NCI-H2171 treated with DMSO at 0.1 percent for 48 hours (cell line): ENCODE measurements at regions not wholly inside any gene's neighbourhood (a gene's known extent, or its start where the extent isn't known, plus 50 kb on each side); places are given as distances from the start of the nearest gene placed in this dataset.

ENCODE experiments used
- DNase-seq: peaks from one replicate; lab custom pipeline; 2025; lab: John Stamatoyannopoulos, UW

DNA sequence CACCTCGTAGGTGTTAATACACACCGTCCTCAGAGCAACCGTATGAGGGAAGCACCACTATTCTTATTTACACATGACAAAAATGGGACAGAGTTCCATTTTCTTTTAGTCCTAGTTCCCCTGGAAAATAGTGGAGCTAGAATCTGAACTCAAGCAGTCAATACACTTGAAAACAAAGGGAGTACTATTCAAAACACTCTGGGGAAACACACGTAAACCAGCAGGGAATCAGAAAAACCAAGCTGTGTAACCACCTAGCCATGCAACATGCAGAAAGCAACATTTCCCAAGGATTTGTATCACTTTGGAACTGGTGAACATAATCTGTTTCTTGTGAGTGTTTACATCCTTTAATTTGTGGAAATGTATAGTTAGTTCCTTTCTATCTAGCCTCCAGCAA, 208.2 kb downstream of the UBE2E3 start:
- peak; percentile 30 for DNase-seq

DNA sequence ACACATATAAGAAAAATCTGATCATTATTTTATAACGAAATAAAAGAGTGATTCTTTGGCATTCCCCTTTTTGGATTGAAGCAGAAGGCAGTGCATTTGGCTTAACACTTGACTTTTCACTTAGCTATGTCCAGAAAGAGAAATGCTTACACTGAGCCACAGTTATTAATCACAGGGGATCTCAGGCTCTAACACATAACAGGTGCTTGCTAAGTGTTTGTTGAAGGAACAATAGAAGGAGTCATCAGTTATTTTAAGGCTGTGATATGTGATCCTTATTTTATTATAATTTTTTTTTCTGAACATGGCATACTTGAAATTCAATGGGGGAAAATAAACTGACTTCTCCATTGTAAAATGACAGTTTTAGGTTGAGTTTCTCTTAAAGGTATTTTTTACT, 209.5 kb downstream of the UBE2E3 start:
- peak; percentile 34 for DNase-seq

DNA sequence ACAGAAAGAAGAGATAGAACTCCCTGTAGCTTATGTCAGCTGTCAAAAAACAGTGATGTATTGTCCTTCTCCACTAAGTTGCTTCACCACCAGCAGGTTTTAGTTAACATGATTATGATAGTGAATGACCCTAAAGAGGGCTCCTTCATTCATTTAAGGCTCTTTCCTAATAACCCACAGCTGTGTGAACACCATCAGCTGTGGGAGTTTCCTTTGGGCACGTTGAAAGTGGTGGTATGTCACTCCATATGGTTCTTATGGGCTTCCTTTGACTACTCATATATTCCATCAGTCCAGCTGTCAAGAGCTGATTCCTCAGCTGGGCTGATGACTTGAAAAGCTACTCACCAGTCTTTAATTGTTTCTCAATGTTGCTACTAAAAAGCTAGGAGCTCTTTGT, 210.3 kb downstream of the UBE2E3 start:
- DNase-seq: peak; percentile 62

DNA sequence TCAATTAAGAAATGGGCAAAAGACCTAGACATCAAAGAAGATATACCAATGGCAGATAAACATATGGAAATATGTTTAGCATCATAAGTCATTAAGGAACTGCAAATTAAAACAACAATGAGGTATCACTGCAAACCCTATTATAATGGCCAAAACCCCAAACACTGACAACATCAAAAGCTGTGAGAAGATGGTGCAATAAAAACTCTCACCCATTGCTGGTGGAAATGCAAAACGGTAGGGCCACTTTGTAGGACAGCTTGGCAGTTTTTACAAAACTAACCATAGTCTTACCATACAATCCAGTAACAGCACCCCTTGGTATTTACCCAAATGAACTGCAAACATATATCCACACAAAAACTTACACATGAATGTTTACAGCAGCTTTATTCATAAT, 213.1 kb downstream of the UBE2E3 start:
- DNase-seq: no peak

DNA sequence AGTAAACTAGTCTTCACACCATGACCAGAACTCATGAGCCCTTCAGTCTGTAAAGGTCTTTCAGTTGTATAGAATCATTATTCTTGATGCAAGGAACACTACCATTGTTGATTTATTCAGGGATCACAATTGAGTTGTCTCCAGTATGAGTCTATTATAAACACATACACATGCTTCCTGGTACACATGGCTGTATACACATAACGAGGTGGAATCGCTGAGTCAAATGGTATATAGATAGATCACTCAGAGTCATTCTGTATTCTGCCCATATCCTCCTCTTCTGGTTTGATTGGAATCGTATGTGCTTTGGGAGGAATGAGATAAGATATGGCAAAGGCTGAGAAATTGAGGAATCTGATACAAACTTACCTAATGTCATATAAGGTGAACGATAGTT, 216.0 kb downstream of the UBE2E3 start:
- DNase-seq: no peak

DNA sequence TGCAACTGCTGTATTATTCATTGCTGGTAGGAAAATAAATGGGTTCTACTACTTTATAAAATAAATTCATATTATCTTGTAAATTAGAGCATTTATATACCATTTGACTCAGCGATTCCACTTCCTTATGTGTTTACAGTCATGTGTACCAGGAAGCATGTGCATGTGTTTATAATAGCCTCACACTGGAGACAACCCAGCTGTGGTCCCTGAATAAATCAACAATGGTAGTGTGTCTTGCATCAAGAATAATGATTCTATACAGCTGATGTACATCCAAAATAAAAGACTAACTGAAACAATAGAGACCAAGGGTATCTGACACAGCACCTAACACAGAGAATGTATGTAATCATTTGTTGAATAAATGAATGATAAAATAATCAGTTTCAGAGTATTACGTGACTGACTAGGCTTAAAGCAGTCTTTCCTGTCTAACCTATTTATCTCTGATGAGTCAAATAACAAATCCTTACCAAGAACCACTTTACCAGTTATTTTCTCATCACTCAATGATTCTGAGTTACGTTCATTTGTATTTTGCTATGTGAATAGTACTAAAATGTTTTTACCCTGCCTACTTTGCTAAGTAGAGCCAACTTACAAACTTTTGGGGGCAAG, 216.8 kb downstream of the UBE2E3 start:
- DNase-seq: no peak

DNA sequence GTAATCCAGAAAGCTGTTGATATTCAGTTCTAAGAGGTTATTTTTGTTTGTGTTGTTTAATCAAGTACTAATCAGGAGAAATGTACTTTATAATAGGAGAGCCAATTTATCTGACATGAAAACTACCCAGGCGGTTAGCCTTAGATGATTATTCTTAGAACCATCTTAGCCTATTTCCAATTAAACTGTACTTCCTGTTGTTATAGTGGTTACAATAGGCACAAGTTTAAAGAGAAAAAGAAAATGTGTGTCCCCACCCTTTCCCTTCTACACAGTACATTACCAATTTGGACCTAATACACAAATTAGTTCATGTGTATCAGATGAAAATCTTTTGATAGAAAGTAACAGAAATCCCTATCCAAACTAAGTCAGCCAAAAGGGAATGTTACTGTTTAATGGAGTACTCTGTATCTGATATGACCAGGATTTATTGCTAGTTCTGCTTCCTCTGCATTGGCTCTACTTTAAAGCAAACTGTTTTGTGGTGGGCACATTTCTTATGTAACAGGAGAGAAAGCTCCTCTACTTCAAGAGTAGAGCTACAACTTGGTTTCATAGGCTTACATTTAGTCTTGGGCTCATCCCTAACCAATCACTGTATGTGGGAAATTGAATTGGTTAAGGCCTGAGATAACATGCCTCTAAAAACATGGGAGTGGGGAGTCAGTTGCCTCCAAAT, 217.9 kb downstream of the UBE2E3 start:
- DNase-seq: no peak

DNA sequence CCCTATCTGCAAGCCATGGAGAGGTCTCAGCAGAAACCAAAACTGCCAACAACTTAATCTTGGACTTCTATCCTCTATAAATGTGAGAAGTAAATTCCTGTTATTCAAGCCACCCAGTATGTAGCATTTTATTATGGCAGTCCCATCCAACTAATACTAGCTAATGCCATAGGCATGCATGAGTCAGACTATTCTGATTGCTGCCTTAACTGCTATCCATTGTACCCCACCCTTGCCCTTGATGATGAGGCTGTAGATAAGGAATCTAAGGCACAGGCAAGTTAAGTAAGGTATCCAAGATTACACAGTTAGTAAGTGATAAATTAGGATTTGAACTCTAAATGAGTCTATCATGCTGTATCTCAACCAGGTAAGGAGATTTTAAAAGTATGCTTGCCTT, 223.0 kb downstream of the UBE2E3 start:
- no peak for DNase-seq

DNA sequence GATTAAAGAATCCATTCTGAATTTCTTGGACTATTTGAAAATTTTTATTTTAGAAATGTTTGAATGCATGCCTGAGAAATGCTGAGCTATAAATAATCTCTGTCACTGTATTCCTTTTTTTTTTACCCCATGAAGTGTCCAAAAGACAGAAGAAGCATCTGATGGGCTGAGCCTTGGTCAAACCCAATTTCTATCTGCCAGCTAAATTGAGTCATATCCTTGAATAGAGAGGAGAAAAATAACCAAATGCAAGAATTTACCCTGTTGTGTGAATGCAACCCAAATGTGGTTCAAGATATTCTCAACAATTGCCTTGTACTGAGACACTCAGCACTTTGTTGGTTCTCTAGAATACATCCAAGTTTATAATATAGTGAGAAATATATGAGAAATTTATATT, 223.5 kb downstream of the UBE2E3 start:
- no peak for DNase-seq

DNA sequence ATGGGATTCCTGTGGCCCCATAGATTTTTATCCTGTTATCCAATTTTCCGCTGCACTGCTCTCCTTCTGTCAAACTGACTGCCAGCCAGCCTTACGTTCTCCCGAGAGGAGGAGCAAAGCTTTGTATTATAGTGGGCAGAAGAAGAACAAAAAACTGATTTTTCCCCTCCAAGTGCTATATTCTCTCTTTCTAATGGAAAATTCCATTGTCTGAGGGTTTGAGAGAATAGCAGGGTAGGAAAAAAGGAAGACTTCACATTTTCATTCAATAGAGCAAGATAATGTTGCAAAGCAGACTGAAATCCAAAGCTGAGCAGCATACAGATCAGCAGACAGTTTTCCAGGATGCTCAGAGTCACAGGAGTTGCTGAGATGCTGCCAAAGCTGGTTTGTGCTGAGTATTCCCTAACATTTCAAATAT, 238.0 kb downstream of the UBE2E3 start:
- peak; percentile 68 for DNase-seq

DNA sequence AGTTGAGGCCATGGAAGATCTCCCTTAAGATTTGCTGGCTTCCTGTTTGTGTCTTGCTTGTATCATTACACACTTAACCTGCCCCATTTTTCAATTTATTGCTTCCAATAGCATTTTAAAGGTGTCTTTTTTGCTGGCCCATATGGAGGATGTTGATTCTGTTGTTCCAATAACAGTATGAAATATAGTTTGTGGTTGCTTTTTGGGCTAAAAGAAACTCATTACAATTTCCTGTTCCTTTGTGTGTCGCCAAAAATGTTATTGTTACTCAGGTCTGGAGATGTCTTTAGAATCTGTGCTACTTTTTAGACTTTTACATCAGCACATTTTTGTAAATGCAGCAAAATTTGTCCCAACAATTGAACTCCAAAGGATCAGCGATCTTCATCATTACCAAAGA, 234.0 kb upstream of the ITGA4 start:
- DNase-seq: no peak

DNA sequence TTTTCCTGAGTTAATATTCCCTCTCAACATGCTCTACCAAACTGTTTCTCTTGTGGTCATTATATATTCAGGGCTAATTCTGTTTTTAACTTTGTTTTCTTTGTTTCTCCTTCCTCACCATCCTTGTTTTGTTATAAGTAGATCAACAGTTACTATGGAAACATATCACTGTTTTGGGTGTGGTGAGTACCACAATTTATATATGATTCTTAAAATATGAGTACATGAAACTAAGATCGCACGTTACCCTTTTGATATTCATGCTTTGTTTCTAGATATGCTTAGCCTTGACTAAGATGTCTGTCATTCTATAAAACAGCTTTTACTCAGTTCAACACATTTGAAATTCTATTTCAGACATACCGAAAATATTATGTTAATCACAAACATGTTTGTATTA, 232.3 kb upstream of the ITGA4 start:
- no peak for DNase-seq

DNA sequence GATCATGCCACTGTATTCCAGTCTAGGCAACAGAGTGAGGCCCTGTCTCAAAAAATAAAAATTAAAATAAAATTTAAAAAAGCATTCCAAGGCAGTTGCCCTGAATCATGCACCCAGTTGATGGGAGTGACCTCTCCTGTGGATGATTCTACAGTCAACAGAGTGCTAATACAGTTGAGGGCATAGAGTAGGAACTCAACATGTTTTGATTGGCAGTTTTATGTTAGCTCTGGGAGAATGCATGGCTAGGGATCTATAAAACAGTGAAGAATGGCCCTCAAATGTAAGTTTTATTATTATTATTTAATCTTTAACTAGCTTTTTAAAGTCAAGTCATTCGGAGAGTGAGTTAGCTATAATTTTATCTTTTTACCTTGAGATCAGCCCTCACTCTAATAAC, 228.5 kb upstream of the ITGA4 start:
- DNase-seq: no peak

DNA sequence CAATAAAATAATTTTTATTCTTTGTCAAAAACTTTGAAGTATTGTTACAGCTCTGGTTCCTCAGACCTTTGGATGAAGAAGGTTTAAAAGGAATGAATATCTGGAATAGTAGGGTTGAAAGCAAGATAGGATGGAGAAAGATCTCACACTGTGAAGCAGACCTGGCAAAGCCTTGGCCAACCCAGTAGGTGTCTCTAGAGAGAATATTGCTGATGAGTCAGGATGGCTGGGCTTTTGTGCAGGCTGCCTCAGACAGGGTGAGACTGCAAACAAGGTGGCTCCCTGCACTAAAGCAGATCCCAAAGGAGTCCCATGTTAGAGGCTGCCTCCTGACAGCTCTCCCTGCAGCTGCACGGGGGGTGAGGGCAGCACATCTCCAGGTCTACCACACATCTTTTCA, 226.0 kb upstream of the ITGA4 start:
- peak; percentile 26 for DNase-seq

DNA sequence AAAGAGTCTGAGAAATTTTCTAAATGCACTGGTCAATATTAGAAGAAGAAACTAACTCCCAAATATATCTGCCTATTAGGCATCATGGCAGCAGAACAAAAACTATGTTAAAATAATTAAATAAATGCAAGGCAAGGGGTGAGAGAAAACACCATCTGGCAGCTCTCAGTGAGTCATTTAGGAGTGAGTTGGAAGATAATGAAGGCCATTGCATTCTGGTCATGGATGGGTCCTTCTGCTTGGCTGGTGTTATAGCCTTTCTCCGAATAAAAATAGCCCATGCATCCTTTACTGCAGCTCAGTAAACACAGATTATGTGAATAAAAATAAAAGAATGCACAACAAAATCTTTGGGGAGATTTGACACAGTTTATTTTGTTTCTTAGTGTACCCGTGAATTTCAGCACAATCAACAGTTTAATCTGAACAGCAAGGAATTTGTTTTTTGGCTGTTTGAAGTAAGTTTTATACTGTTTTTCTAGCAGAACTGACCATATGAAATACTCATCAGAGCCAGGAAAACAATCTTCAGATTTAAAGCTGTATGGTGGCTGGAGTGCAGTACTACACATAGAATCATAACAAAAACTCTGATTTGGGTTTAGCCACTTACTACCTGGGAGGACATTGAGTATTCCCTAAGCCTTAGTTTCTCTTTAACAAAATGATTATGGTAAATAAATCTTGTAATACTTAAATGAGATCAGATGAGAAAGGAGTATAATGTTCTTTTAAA, 225.1 kb upstream of the ITGA4 start:
- DNase-seq: peak; percentile 79

DNA sequence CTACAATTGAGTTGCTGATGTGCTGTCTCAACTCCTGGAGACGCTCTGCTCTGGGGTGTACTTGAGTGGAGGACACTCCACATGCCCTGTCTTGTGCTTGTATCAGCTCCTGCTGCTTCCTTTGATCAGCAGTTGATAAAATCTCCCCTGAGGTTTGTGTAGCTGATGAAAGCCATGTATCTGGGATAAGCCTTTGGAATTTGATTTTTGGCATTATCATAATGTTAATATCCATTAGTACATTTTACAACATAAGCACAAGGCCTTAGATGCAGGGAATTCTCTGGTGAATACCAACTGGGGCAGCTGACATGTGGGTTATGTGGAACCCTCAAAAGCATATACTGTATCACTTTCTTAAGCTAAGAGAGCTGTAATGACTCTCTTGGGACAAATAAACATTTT, 222.7 kb upstream of the ITGA4 start:
- peak; percentile 76 for DNase-seq

DNA sequence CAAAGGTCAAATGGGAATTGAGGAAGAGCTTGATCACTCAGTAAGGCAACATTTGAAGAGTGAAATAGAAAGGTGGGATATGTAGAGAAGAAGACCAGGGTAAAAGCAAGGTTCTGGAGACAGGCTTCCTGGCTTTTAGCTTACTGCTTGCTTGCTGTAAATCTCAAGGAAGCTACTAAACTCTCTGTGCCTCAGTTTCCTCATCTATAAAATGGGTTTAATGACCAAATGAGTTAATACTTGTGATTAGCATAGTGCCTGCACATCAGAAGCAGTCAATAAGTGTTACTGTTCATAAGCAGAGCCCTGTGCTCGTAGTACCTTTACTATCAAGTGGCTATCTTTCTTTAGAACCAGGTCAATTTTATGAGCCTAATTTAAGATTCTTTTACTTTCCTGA, 222.2 kb upstream of the ITGA4 start:
- no peak for DNase-seq

DNA sequence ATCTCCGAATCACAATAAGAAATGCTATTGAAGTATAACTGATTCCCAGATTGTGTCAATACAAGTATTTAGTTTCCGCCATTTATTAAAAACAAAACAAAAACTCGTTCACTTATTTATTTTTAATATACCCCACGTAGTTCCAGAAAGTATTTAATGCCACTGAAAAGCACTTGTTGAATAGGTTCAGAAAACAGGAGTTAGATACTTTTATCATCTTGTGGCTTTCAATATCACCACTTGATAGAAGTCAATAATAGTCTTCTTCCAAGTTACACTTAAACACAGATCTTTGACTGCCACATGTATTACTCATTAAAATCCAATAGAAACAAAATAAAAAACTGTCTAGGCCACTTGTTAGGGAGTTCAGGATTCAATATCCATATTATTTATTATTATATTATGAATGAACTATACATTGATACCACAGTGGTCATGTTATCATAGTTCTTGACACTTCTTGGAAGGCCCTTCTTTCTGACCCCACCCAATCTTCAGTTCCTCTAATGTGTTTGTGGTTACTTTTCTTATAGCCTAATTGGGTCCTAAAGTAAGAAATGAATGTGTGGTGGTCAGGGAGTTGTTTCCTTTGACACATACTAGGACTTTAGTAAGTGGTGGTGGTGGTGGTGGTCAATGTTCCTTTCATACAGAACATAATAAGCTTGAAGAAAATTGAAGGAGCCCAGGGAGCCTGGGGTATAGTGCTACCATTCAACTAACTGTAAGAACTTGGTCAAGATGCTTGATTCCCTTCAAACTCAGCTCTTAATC, 221.3 kb upstream of the ITGA4 start:
- no peak for DNase-seq

DNA sequence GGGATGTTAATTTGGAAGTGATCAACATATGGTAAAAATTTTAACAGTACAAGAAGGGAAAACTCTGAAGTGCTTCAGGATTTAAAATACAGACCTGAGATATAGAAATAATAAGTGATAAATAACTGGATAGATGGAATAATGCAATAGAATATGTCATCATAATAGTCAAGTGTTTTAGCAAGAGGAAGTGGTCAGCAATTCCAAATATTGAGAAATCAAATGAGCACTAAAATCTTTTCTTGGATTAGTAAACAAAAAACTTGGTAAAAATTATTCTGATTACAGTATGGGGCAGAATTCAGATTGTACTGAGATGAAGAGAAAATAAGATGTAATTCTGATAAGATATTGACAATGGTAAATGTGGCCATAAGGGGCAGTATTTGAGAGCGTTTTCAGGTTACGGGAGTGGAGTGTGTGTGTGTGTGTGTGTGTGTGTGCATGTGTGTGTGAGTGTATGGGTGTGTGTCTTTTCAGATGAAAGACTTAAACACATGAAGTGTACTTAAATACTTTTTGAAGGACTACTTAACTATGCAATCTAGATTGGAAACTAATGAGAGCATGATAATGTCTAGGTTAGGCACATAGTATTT, 217.9 kb upstream of the ITGA4 start:
- no peak for DNase-seq

DNA sequence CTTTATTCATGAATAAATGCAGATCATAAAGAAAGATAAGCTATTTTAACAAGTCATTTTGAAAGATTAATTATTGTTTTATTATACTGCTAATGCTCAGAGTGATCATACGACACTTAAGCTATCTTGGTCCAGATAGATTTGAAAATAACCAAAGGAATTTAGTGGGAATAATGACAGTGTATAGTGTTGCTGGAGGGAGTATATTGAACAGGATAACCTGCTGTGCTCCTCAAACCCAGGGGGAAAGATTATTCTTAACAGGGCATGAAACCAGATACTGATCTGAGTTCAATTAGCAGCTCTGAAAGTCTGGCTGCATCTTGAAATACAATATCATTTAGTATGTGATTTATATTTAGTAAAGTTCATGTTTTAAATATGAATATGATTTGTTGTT, 216.3 kb upstream of the ITGA4 start:
- peak; percentile 76 for DNase-seq

DNA sequence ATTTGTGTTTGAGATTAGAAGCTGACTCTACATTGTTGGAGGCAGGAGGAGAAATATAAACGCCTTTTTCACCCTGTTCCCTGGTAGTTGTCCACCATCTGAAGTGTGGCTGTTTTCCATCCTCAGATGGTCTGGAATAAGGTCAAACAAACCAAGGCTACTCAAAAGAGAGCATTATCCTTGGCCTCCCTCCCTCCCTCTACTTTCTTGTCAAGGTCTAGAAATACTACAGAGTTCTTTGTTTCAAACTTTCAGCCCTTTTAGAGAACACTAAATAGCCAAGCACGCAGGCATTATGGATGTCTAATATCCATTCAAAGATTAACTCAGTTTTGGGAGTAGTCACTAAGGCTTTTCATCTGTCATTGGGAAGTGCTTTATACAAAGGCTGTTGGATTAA, 215.8 kb upstream of the ITGA4 start:
- peak; percentile 8 for DNase-seq

DNA sequence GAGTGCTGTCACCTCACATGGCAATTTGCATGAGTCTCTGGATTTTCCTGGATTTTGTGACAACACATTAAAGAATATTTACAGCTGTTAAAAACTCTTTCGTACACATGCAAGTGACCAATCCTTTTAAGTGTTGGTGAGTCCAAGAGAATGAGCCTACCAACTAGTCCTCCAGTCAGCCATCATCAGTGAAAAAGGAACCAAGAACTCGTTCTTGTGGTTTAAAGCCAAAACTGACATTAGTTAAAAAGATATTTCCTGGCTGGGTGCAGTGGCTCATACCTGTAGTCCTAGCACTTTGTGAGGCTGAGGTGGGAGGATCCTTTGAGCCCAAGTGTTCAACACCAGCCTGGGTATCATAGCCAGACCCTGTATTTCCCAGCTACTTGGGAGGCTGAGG, 215.4 kb upstream of the ITGA4 start:
- DNase-seq: no peak
